B cell (primary cell): ENCODE measurements at regions not wholly inside any gene's neighbourhood (a gene's known extent, or its start where the extent isn't known, plus 50 kb on each side); places are given as distances from the start of the nearest gene placed in this dataset.

Experiments used
- CTCF ChIP-seq: fragments of 200-600 bp; IDR thresholded peaks from one replicate; pipeline ENCODE4 v1.8.0; 2022; ENCODE audit warnings: antibody characterized with exemption, mild to moderate bottlenecking
- EZH2 ChIP-seq: IDR thresholded peaks from 2 replicates; pipeline ENCODE4 v1.6.1; 2012; ENCODE audit warnings: borderline replicate concordance, low read depth, mild to moderate bottlenecking, moderate library complexity, low read length; ENCODE audit not compliant: insufficient read depth, poor library complexity, severe bottlenecking

DNA sequence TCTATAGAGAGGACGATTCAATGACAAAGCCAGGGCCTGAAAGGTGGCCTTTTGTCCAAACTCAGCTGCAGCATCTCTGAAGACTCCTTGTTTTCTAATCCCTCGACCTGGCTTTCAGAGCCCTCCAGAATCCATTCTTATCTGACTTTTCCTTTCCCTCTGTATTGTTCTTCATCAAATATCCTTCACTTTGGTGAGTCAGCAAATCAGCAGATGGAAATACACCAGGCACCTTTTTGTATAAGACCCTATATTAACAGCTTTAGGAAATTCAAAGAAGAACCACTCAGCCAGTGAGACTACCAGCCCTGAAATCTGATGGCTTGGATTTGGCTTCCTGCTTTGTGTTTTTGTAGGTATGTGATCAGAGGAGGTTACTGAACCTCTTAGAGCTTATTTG is 81.9 kb upstream of the RAB11FIP2 start:
- TF ChIP-seq CTCF (no peak), EZH2 (no peak)
